NCI-H748 treated with DMSO at 0.1 percent for 48 hours (cell line): ENCODE measurements at regions not wholly inside any gene's neighbourhood (a gene's known extent, or its start where the extent isn't known, plus 50 kb on each side); places are given as distances from the start of the nearest gene placed in this dataset.

Experiments
- DNase-seq: peaks from one replicate; lab custom pipeline; 2025; lab: John Stamatoyannopoulos, UW

- DNase-seq, result no peak
Measured at GRCh38 chr14:44009642-44010041, 497.4 kb downstream of the FSCB start.

- no peak for DNase-seq
Measured at GRCh38 chr14:43988989-43989388, 518.1 kb downstream of the FSCB start.

DNA sequence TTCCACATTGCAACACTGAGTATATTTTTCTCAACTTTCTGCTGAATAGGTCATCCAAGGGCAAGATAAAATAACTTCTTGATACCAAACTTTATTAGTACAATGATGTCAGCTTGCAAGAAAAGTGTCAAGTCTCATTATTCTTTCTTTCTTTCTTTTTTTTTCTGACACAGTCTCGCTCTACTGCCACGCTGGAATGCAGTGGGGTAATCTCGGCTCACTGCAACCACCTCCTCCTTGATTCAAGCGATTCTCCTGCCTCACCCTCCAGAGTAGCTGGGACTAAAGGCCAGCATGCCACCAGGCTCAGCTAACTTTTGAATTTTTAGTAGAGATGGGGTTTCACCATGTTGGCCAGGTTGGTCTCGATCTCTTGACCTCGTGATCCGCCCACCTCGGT lies 523.4 kb downstream of the FSCB start:
- DNase-seq, result no peak

- DNase-seq, result no peak
Measured at GRCh38 chr14:43981135-43981768, 525.8 kb downstream of the FSCB start.

- DNase-seq, result no peak
Measured at GRCh38 chr14:43956741-43957140, 550.3 kb downstream of the FSCB start.

DNA sequence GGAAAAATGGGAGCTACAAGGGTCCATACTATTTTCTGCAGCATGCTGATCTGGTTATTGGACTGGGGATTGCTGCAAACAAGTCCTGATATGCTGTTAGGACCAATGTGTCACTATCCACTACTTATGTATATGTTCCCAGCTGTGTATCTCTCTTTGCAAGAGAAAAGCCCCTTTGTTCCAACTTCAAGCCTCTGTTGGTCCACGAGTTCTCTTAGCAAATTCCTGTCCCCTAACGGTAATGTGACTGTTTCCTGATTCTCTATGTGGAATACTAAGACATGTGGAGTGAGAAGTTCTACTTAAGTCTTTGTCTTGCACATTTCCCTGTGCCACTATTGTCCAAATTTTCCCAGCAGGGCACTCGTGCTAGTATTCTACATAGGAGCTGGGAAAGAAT lies 557.7 kb downstream of the FSCB start:
- no peak for DNase-seq

- no peak for DNase-seq
Measured at GRCh38 chr14:43939836-43940235, 567.2 kb downstream of the FSCB start.

- DNase-seq, result no peak
Measured at GRCh38 chr14:43938588-43939281, 568.3 kb downstream of the FSCB start.

DNA sequence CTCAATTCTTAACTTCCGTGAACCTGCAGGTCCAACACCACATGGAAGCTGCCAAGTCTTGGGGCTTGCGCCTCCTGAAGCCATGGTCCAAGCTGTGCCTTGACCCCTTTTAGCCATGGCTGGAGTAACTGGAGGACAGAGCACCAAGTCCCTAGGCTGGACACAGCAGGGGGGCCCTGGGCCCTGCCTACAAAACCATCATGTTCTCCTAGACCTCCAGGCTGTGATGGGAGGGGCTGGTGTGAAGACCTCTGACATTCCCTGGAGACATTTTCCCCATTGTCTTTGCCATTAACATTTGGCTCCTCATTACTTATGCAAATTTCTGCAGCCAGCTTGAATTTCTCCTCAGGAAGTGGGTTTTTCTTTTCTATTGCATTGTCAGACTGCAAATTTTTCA lies 570.1 kb downstream of the FSCB start:
- no peak for DNase-seq

DNA sequence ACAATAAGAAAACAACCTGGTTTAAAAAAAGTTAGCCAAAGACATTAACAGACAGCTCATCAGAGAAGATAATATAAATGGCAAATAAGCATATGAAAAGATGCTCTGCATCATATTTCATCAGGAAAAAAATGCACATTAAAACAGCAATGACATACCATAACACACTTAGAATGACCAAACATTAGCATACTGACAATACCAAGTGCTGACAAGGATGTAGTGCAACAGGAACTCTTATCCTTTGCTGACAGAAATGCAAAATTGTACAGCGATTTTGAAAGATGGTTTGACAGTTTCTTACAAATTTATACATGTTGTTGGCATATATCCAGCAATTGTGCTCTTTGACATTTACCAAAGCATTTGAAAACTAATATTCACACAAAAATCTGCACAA lies 573.0 kb downstream of the FSCB start:
- DNase-seq, result no peak

GRCh38 chr14:43914041-43914693 lies 592.9 kb downstream of the FSCB start:
- DNase-seq, result no peak

DNA sequence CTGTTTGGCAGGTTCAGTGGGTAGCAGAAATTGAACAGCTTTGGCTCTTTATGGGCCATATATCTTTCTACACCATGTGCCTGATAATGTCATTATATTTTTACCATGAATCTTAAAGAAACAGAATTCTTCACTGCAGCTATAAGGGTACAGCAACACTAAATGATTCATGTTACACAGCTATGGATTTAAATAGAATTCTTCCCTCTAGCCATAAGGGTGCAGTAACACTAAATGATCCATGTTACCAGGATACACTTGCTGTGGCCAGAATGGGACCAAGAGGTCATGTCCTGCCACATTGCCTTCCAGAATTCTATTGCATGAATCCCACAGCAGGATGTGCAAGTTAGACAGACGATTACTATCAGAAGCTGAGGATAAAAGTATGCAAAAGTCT lies 603.9 kb downstream of the FSCB start:
- DNase-seq, result no peak

DNA sequence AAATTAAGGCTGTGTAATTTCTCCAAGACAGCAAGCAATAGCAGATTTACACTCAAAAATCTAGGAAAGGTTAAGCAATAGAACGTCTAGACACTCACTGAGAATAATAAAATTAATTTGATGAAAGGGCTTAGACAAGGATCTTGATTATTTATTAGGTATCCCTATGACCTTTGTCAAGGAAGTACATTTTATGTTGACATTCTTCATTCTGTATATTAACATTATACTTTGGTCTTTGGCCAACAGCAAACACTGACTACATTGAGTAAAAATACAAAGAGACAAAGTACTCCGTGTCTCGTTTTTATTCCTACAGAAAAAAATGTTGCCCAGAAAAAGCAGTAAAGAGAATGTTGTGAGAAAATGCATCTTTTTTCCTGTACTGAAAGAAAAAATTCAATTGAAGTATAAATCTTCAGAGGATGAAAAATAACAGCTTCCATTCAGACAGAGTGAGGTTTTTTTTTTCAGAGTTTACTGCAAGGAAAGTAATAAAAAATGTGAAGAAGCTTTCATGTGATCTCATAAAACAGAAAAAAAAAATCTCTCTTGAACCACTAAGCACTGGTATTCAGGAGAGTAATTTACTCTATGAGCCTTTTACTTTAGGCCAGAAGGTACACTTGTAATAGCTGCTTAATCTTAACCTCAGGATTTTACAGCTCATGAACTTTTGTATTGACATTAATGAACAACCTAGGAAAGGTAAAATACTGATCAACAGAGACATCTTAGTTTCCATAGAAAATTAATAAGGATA lies 605.0 kb downstream of the FSCB start:
- no peak for DNase-seq

DNA sequence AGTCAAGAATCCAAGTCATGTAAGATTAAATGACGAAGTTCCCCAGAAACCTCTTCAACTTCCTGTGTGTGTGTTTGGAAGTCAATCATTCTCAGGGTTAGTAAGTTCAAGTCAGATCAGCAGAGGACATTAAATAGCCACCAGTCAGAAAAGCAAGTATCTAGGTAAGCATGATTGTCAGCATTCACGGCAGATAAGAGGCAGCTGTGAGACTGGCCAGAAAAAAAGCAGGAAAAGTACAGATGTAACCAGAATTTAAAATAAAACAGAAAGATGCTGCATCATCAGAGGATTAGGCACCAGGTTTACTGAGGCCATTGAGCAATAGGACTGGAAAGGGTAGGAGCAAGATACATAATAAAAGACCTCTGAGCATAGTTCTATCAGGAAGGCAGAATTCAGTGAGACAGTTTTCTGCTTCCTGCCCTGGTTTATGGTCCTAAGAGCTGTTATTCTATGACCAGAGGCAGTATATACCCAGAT lies 606.9 kb downstream of the FSCB start:
- DNase-seq, result peak; percentile 34

GRCh38 chr14:43898687-43899086 lies 608.4 kb downstream of the FSCB start:
- no peak for DNase-seq

GRCh38 chr14:43896044-43896443 lies 611.0 kb downstream of the FSCB start:
- DNase-seq, result no peak

- DNase-seq, result no peak
Measured at GRCh38 chr14:43894534-43894933, 612.5 kb downstream of the FSCB start.

DNA sequence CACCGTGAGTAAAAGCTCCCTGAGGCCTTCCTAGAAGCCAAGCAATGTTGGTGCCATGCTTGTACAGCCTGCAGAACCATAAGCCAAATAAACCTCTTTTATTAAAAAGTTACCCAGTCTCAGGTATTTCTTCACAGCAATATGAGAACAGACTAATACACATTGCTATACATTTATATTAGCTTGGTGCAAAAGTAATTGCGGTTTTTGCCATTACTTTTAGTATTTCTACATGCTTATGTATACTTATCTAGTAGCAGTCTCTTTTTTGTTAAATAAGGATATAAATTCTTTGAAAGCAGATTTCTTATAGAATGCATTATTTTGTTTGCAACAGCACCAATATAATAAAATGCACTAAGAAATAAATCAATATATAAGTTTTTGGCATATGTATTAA lies 619.6 kb downstream of the FSCB start:
- DNase-seq, result no peak

DNA sequence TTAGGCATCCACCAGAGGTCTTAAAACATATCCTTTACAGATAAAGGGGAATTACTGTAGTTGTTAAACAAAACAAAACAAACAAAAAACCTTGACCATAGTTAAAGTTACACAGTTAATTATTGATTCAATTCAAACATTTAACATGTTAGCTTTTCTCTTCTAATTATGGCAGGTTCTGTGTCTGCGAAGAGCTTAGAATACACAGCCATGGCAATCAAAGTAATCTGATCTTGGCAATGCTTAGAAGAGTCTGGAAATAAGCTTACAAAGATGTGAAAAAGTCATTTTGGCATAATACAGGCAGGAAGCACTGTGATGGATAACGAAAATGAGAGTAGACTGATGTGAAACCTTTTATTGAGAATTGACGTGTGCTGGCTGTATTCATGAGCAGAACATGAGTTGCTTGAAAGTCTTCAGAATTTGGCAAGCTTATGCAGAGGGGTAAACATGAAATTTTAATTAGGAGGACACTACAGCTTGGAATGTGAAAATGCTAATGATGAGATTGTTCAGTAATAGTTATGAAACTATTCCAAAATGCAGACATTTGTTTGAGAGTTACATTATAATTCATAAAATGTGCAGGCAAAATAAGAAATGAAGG lies 629.6 kb downstream of the FSCB start:
- DNase-seq, result peak; percentile 78

DNA sequence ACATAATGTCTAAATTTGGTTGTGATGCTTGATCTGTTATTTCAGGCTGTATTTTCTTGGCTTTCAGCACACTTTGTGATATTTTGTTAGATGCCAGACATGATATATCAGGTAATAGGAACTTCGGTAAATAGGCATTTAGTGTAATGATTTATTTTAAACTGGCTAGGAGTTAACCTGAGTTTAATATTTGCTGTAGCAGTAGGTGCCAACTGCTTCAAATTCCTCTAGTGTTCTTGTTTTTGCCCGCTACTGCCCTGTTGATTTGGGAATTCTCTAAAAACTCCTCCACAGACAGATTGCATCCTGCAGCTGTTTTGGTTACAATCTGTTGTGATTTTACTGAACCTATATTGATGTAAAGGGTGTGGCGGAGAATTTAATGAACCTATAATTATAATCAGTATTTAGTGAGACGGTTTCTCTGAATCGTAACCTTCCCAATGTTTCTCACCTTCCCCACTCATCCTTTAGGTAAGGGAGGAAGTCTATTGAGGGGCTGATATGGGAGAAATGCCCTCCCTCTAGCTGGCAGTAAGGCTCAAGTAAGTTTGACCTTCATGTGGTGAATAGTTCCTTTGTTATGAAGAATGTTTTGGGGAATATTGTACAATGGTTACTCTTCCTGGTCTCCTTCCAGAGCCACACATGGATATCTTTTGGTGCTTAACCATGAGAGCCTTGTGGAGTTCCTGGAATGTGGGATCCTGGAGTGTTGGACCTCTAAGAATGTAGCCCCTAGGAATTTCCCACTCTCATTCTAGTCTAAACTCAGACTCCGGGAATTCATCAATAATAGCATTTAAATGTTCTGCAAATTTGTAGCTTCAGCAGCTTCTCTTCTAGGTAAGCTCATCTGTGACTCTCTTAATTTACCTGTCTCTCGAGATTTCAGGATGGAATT lies 634.1 kb downstream of the FSCB start:
- peak; percentile 44 for DNase-seq

DNA sequence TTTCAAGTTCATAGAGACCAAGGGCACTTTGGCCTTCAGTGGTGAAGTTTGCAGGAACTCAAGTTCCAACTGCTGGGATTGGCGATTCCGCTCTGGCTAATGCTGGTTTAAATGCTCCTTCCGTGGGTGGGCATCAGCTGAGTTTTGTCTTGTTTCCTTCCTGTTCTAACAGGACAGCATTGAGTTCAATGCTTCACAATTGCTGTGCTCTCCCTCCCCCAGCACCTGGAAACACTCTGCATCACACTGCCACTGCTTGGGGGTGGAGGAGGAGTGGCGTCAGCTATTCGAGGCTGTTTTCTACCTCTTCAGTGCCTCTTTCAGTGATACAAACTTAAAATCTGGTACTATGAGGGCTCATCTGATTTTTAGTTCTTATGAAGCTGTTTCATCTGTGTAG lies 634.9 kb downstream of the FSCB start:
- DNase-seq, result no peak
